GM12891 (cell line): ENCODE measurements at regions not wholly inside any gene's neighbourhood (a gene's known extent, or its start where the extent isn't known, plus 50 kb on each side); places are given as distances from the start of the nearest gene placed in this dataset.

ENCODE experiments used
- PAX5 ChIP-seq: IDR thresholded peaks from 2 replicates; pipeline ENCODE4 v1.6.1; 2011; ENCODE audit warnings: low read length, moderate library complexity, mild to moderate bottlenecking; ENCODE audit not compliant: insufficient read depth, severe bottlenecking
- POLR2A ChIP-seq: IDR thresholded peaks from 2 replicates; pipeline ENCODE4 v1.6.1; 2011; ENCODE audit warnings: low read depth, low read length, control low read depth
- POLR2AphosphoS5 ChIP-seq: IDR thresholded peaks from 2 replicates; pipeline ENCODE4 v1.6.1; 2011; ENCODE audit warnings: low read depth, low read length, control low read depth
- POU2F2 ChIP-seq: IDR thresholded peaks from 2 replicates; pipeline ENCODE4 v1.6.1; 2011; ENCODE audit warnings: low read depth, mild to moderate bottlenecking, control low read depth, low read length, moderate library complexity
- TAF1 ChIP-seq: IDR thresholded peaks from 2 replicates; pipeline ENCODE4 v1.6.1; 2011; ENCODE audit warnings: low read depth, low read length, control low read depth

DNA sequence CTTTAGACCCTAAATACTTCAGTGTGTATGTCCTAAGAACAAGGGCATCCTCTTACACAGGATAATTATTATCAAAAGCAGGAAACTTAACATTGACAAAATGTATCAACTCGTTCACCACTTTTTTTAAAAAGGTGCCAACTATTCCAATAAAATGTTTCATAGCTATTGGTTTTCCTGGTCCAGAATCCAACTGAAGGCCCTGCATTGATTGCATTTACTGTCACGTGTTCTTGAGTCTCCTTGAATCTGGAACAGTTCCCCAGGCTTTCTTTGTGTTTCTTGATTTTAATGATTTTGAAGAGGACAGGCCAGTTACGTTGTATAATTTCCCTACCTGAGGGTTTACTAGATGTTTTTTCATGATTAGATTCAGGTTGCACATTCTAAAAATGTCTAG is 94.6 kb upstream of the ARHGEF3 start:
- TF ChIP-seq POU2F2: no peak
- no peak for TF ChIP-seq POLR2AphosphoS5
- TF ChIP-seq TAF1: no peak
- no peak for TF ChIP-seq POLR2A
- TF ChIP-seq PAX5: no peak
